GM23248 (cell line): ENCODE measurements at regions not wholly inside any gene's neighbourhood (a gene's known extent, or its start where the extent isn't known, plus 50 kb on each side); places are given as distances from the start of the nearest gene placed in this dataset.
"Not testable (repeated sequence)": the region's sequence is repeated elsewhere in the genome, so short reads cannot be mapped to it uniquely, and the experiment has no call there.

ENCODE experiments used
- DNase-seq: peaks from one replicate; pipeline ENCODE4 v3.0.0-alpha.2; 2015
- H2AFZ ChIP-seq: fragments of 200-600 bp; sonication (generic); 2 replicates; pipeline ENCODE4 v1.6.1; 2016; ENCODE audit warnings: antibody characterized with exemption
- H3F3A ChIP-seq: fragments of 200-600 bp; sonication (generic); 2 replicates; pipeline ENCODE4 v1.6.1; 2016; ENCODE audit warnings: mild to moderate bottlenecking, antibody characterized with exemption, mixed run types; ENCODE audit not compliant: insufficient read depth
- H3K27ac ChIP-seq: fragments of 200-600 bp; sonication (generic); 2 replicates; pipeline ENCODE4 v1.5.1; 2016; ENCODE audit warnings: mild to moderate bottlenecking
- H3K27me3 ChIP-seq: fragments of 200-600 bp; sonication (generic); replicated peaks from 2 replicates; pipeline ENCODE4 v1.6.1; 2016; ENCODE audit warnings: mild to moderate bottlenecking; ENCODE audit not compliant: insufficient read depth
- H3K36me3 ChIP-seq: fragments of 200-600 bp; sonication (generic); 2 replicates; pipeline ENCODE4 v1.6.1; 2016; ENCODE audit warnings: low read depth, mild to moderate bottlenecking
- H3K4me1 ChIP-seq: fragments of 200-600 bp; sonication (generic); 2 replicates; pipeline ENCODE4 v1.6.1; 2016; ENCODE audit warnings: mild to moderate bottlenecking; ENCODE audit not compliant: insufficient read depth
- H3K4me2 ChIP-seq: fragments of 200-600 bp; sonication (generic); one replicate; pipeline ENCODE4 v1.6.1; 2016; ENCODE audit warnings: mild to moderate bottlenecking; ENCODE audit not compliant: unreplicated experiment
- H3K4me3 ChIP-seq: fragments of 200-600 bp; sonication (generic); 2 replicates; pipeline ENCODE4 v1.5.1; 2016; ENCODE audit warnings: mild to moderate bottlenecking
- H3K79me2 ChIP-seq: fragments of 200-600 bp; sonication (generic); 2 replicates; pipeline ENCODE4 v1.6.1; 2016; ENCODE audit warnings: mild to moderate bottlenecking; ENCODE audit not compliant: insufficient read depth
- H3K9ac ChIP-seq: fragments of 200-600 bp; sonication (generic); 2 replicates; pipeline ENCODE4 v1.6.1; 2016; ENCODE audit warnings: mild to moderate bottlenecking
- H3K9me2 ChIP-seq: fragments of 200-600 bp; sonication (generic); 2 replicates; pipeline ENCODE4 v1.6.1; 2016; ENCODE audit warnings: mixed run types, mild to moderate bottlenecking, moderate library complexity; ENCODE audit not compliant: insufficient read depth
- H3K9me3 ChIP-seq: fragments of 200-600 bp; sonication (generic); one replicate; pipeline ENCODE4 v1.6.1; 2017; ENCODE audit warnings: low read depth
- H4K20me1 ChIP-seq: fragments of 200-600 bp; sonication (generic); 2 replicates; pipeline ENCODE4 v1.6.0; 2016; ENCODE audit not compliant: insufficient read depth
- EZH2 ChIP-seq: fragments of 200-600 bp; sonication (generic); IDR thresholded peaks from 2 replicates; pipeline ENCODE4 v1.6.1; 2018; ENCODE audit warnings: antibody characterized with exemption, mild to moderate bottlenecking; ENCODE audit not compliant: insufficient read depth, poor library complexity, severe bottlenecking
- EZH2phosphoT487 ChIP-seq: fragments of 200-600 bp; sonication (generic); IDR thresholded peaks from 2 replicates; pipeline ENCODE4 v1.6.1; 2018; ENCODE audit warnings: antibody characterized with exemption, moderate library complexity, mild to moderate bottlenecking, low read depth; ENCODE audit not compliant: insufficient read depth
- WGBS, 2 experiments: methylation state at CpG; one replicate each; pipeline ENCODE4 v1.1.6; 2015 to 2017; ENCODE audit warnings: low lambda C conversion rate in 2 of 2, low coverage in 1 of 2; ENCODE audit errors: missing lambda C conversion rate in 2 of 2; 5-methylcytosine and 5-hydroxymethylcytosine counted together
- in situ Hi-C: fragments of 300-500 bp; cut with MboI; formaldehyde crosslinking; loops from 2 replicates; pipeline ENCODE4 v1.15.0; 2020

GRCh38 chr13:111627596-111627995 is 307.2 kb downstream of the TEX29 start:
- Histone ChIP-seq H3K4me1 (no peaks in the 10 kb centered on the region), H3K36me3 (no peaks in the 10 kb centered on the region), H3K27ac (no peak overlapping the region), H3K4me2 (no peak overlapping the region), H4K20me1 (no peaks in the 10 kb centered on the region), H3F3A (no peaks in the 10 kb centered on the region), H3K9me2 (no peaks in the 10 kb centered on the region), H3K9ac (no peak overlapping the region), H2AFZ (no peak overlapping the region), H3K27me3 (no peaks in the 10 kb centered on the region), H3K9me3 (no peaks in the 10 kb centered on the region), H3K79me2 (no peaks in the 10 kb centered on the region), H3K4me3 (no peak overlapping the region)
- TF ChIP-seq EZH2phosphoT487 (no peak), EZH2 (no peak)
- DNase-seq = no peak
- in situ Hi-C loops = no loop called here
- 29 to 30% methylated on average over 13 of the region's 13 CpGs for WGBS, 2 experiments

GRCh38 chr13:111629016-111629415 is 308.6 kb downstream of the TEX29 start:
- Histone ChIP-seq H3K9me2 (no peaks in the 10 kb centered on the region), H3K4me3 (no peak overlapping the region), H3K27me3 (no peaks in the 10 kb centered on the region), H3K9ac (no peak overlapping the region), H2AFZ (no peak overlapping the region), H4K20me1 (no peaks in the 10 kb centered on the region), H3K4me1 (no peaks in the 10 kb centered on the region), H3K27ac (no peak overlapping the region), H3K79me2 (no peaks in the 10 kb centered on the region), H3K36me3 (no peaks in the 10 kb centered on the region), H3F3A (no peaks in the 10 kb centered on the region), H3K9me3 (no peaks in the 10 kb centered on the region), H3K4me2 (no peak overlapping the region)
- in situ Hi-C loops = no loop called here
- no peak for DNase-seq
- TF ChIP-seq EZH2phosphoT487 = no peak
- WGBS, 2 experiments = 18 to 19% methylated on average over 11 of the region's 11 CpGs

- Histone ChIP-seq H3K79me2 (no peaks in the 10 kb centered on the region), H2AFZ (no peak overlapping the region), H3K4me2 (no peak overlapping the region), H3K9me2 (no peaks in the 10 kb centered on the region), H3K4me3 (no peak overlapping the region), H3K27ac (no peak overlapping the region), H3K9ac (no peak overlapping the region), H3K9me3 (no peaks in the 10 kb centered on the region), H3F3A (no peaks in the 10 kb centered on the region), H3K36me3 (no peaks in the 10 kb centered on the region), H3K27me3 (no peaks in the 10 kb centered on the region), H4K20me1 (no peaks in the 10 kb centered on the region), H3K4me1 (no peaks in the 10 kb centered on the region)
- no peak for DNase-seq
- in situ Hi-C loops = no loop called here
- TF ChIP-seq EZH2 (no peak), EZH2phosphoT487 (no peak)
- WGBS, 2 experiments = 19 to 30% methylated on average over 15 of the region's 15 CpGs
Measured at GRCh38 chr13:111629457-111629856, 309.0 kb downstream of the TEX29 start.

- H3K79me2 ChIP-seq = no peaks in the 10 kb centered on the region
- no peaks in the 10 kb centered on the region for H3K36me3 ChIP-seq
- H3F3A ChIP-seq = no peaks in the 10 kb centered on the region
- no peak overlapping the region for H3K9ac ChIP-seq
- H3K9me2 ChIP-seq = no peaks in the 10 kb centered on the region
- 10 to 18% methylated on average over 14 of the region's 14 CpGs for WGBS, 2 experiments
- TF ChIP-seq EZH2 (no peak), EZH2phosphoT487 (no peak)
- H3K27ac ChIP-seq = no peak overlapping the region
- DNase-seq = no peak
- no peak overlapping the region for H2AFZ ChIP-seq
- no peaks in the 10 kb centered on the region for H4K20me1 ChIP-seq
- no peak overlapping the region for H3K4me3 ChIP-seq
- no peaks in the 10 kb centered on the region for H3K4me1 ChIP-seq
- no peak overlapping the region for H3K4me2 ChIP-seq
- no peaks in the 10 kb centered on the region for H3K9me3 ChIP-seq
- in situ Hi-C loops = no loop called here
- H3K27me3 ChIP-seq = no peaks in the 10 kb centered on the region
Measured at GRCh38 chr13:111629926-111630325, 309.5 kb downstream of the TEX29 start.

- Histone ChIP-seq H3K79me2 (no peaks in the 10 kb centered on the region), H3K4me1 (no peaks in the 10 kb centered on the region), H3K27ac (no peak overlapping the region), H3K9me3 (no peaks in the 10 kb centered on the region), H3K36me3 (no peaks in the 10 kb centered on the region), H3K4me2 (no peak overlapping the region), H3K9me2 (no peaks in the 10 kb centered on the region), H3K27me3 (no peaks in the 10 kb centered on the region), H3F3A (no peaks in the 10 kb centered on the region), H3K4me3 (no peak overlapping the region), H3K9ac (no peak overlapping the region), H4K20me1 (no peaks in the 10 kb centered on the region), H2AFZ (no peak overlapping the region)
- WGBS, 2 experiments = 41 to 46% methylated on average over 11 of the region's 11 CpGs
- in situ Hi-C loops = no loop called here
- TF ChIP-seq EZH2 (no peak), EZH2phosphoT487 (no peak)
- no peak for DNase-seq
Measured at GRCh38 chr13:111630406-111630805, 310.0 kb downstream of the TEX29 start.

GRCh38 chr13:111631271-111631670 is 310.8 kb downstream of the TEX29 start:
- not testable (repeated sequence) for H3K27me3 ChIP-seq, H3K9me3 ChIP-seq

More at GRCh38 chr13:111631271-111631670, 310.8 kb downstream of the TEX29 start:
- H3K9ac ChIP-seq, H4K20me1 ChIP-seq, H3K27ac ChIP-seq, H3K9me2 ChIP-seq, H2AFZ ChIP-seq, in situ Hi-C loops, H3K36me3 ChIP-seq, H3K79me2 ChIP-seq, H3K4me3 ChIP-seq, H3K4me2 ChIP-seq, DNase-seq, H3K4me1 ChIP-seq, H3F3A ChIP-seq: not testable (repeated sequence)
- 0 to 9% methylated on average over 2 to 5 of the region's 5 CpGs for WGBS, 2 experiments
